ENCODE measurements at regions not wholly inside any gene's neighbourhood (a gene's known extent, or its start where the extent isn't known, plus 50 kb on each side); places are given as distances from the start of the nearest gene placed in this dataset.

DNA sequence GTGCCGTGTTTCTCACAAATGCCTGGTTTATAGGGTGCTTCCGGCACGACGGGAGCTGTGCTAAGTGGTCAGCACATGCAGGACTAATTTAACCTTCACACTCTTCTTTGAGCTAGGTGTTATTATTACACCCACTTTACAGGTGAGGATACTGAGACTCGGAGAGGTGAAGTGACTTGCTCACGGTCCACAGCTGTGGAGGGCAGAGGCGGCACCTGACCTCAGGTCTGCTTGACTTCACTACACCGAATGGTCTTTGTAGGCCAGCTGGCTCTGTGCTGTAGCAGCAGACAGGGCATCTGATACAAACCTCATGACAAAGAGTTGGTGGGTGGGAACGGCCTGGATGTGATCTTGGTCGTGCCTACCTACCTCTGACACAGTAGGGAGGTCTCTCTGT lies 102.0 kb upstream of the BOD1 start:
- DNase-seq (ENCODE audit: low read depth): no peak

DNA sequence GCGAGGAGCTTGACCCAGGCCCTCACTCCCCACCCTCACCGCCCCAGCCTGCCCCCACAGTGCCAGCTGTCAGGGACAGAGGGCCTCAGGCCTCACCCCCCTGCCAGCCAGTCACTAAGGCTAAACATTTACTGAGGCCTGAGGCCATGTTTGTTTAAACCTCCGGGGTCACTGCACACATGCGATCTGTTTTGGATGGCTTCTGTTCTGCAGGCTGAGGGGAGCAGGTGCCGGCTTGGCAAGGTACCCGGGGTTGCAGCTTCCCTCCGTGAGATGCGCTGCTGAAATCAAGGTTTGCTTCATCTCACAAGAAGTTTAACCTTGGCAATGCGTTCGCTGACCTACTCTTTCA lies 103.3 kb upstream of the BOD1 start:
- DNase-seq (ENCODE audit: low read depth): peak; percentile 62

DNA sequence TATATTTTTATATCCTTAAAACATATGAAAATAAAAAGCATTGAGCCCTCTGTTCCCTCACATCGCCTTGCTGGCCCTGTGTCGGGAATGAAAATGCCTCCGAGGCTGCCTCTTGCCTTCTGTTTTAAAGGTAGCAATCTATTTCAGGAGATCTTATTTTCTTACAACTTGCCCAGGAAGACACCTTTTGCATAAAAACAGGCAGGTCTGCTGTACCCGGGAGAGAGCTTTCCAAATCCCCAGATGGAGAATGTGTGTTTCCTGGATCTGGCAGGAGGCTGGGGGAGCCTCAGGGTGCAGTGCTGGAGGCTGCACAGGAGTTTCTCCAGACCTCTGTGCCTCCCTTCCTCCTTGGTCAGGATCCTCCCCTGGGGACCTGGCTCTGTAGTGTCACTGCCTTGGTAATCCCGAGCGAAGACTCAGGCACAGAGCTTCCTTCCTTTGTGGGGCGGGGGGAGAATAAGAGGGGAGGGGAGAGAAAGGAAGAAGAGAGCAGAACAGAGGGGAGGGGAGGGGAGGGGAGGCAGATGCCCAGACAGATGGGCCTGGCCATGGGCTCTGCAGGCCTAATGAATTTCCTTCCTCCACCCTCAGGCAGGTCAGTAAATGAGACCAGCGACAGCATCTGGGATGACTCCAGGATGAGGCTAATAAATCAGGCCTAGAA lies 104.0 kb upstream of the BOD1 start:
- DNase-seq (ENCODE audit: low read depth): no peak

DNA sequence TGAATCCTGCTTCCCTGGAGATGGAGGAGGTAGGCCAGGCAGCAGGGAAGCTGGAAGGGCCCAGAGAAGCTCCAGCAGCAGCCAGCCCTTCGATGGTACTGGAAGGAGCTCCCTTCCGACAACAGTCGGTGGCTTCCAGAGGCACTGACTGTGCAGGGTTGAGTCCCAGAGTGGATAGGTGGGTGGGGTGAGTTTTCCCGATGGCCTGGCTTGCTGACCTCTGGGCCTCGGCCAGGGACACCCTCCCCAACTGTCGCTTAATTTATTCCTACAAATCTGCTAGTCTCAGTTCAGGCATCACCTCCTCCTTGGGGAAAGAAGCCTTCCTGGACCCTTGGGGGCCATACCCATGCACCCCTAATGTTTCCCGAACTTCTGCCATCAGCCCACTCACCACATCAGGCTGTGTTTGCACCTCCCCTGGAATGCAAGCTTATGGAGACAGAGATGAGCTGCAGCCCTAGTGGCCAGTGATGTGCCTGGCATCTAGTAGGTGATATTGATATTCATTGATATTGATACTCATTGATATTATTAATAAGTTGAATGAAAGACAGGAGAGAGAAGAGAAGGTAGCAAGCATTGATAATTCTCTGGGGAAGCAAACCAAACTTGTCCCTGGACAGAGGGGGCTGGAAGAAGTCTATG lies 104.6 kb upstream of the BOD1 start:
- DNase-seq (ENCODE audit: low read depth): no peak

DNA sequence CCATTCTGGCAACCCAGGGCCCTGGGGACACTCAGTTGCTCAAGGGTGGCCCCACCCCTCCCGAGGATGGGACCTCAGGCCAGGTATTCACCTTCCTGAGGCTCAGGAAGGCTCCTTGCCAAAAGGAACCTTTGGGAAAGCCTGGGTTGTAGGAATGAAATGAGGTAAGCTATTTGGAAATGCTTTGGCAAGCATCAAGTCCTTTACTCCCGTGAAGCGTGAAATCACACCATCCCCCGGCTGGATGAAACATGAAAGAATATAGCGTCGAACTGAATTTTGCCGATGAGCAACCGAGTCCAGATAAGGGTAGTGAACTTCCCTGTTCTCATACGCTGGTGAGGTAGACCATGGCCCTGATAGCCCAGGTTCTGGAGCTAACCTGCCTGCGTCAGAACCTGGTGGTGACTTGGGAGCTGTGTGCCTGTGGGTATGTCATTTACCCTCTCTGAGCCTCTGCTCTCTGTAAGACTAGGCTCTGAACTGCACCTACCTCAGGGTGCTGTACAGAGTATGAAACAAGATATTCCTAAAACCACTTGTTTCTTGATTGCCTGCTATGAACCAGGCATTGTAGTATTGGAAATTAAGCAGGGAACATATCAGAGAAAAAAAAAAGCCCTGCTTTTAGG lies 105.3 kb upstream of the BOD1 start:
- DNase-seq (ENCODE audit: low read depth): no peak

DNA sequence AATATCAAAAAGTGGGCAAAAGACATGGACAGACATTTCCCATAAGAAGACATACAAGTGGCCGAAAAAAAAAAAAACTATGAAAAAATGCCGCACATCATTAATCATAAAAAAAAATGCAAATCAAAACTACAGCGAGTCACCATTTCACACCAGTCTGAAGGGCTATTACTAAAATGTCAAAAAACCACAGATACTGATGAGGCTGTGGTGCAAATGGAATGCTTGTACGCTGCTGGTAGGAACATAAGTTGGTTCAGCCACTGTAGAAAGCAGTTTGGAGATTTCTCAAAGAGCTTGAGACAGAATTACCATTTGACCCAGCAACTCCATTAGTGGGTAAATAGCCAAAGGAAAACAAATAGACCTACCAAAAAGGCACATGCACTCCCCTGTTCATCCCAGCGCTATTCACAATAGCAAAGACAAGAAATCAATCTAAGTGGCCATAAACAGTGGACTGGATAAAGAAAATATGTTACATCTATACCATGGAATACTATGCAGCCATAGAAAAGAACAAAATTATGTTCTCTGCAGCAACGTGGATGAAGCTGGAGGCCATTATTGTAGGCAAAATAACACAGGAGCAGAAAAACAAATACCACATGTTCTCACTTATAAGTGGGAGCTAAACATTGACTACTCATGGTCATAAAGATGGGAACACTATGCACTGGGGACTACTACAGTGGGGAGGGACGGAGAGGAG lies 110.6 kb upstream of the BOD1 start:
- no peak for DNase-seq (ENCODE audit: low read depth)

DNA sequence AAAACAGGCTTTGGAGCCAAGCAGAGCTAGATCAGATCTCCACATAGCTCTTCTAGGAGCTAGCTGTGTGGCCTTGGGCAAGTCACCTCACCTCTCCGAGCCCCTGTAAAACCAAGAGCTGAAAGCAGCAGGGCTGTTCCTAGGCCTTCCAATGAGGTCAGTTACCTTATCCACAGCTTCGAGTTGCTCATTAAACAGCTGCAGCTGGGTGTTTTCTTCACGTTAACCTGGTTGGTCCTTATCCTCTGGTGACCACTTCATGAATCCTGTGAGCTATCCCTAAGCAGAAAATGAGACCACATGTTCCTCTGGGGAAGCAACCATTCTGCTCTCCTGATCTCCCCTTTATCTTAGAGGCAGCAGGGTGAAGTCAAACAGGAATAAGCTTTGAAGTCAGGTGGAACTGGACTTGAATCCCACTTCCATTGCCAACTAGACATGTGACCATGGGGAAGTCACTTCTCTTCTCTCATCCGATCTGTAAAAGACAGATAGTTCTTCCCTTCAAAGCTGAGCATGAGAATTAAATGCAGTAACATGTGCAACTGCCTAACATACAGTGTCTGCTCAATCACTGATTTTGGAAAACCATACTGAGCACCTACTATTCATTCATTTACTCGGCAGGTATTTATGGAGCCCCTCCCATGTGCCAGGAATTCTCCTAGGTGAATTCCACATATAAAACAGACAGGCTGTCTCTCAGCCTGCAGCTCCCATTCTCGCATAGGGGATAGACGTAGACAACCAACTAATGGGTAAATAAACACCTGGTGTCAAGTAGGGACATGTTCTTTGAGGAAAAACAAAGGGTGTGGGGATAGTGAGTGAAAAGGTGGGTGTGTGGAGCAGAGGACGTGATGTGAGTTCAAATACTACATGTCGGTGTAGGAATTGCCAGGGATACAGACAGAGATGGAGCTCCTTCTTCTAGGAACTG lies 111.7 kb upstream of the BOD1 start:
- DNase-seq (ENCODE audit: low read depth): no peak

DNA sequence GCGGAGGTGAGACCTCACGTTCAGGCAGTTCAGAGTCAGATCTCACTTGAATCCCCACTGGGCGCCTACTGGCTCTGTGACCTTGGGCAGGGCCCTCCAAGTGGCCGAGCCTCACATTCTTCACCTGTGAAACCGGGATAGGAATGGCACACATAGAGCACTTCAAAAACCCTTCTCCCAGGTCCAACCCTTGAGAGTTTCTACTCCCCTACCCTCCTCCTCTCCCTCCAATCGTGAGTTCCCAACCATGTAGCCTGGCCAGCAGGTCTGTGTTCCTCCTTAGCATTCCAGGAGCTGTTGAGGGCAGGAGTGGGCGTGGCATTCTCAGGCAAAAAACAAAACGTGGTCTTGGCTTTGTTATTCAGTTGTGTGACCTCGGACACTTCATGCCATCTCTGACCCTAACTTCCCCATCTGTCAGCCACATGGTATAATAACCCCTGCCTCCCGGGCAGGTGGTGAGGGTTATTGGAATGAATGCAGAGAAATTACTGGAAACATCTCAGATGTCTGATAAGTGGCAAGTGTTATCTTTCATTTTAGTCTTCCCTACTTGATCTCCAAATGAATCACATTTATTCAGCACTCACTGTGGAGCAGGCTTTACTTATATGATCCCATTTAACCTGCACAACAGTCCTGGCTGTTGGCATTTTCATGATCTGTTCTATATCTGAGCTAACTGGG lies 112.8 kb upstream of the BOD1 start:
- DNase-seq (ENCODE audit: low read depth): peak; percentile 32

DNA sequence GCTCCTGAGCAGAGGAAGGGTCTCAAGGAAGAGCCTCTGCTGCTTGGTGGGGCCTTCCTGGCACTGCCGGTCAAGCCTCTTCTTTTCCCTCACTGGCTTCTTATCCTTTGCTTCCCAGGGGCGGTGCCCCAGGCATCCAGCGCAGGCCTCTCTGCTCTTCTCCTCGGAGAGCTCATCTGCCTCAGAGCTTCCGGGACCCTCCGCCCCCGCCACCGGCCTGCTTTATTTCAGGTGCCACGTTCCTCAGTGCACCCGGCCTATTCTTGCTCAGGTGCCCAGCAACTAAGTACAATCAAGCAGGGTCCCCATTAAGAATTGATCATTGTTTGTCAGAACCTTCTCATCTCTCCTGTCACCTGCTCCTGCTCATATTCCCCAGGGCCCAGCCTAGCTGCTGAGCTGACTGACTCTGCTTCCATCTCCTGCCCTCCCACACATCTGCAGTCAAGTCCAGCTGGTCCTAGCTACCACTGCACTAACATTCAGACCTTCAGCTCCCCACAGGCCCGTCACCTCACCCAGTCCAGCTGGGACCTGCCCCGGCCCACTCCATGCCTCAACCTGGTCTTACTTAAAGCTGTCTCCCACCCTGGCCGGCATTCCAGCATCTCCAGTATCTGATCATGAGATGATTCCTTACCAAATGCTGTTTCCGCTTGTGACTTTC lies 114.3 kb upstream of the BOD1 start:
- DNase-seq (ENCODE audit: low read depth): no peak

DNA sequence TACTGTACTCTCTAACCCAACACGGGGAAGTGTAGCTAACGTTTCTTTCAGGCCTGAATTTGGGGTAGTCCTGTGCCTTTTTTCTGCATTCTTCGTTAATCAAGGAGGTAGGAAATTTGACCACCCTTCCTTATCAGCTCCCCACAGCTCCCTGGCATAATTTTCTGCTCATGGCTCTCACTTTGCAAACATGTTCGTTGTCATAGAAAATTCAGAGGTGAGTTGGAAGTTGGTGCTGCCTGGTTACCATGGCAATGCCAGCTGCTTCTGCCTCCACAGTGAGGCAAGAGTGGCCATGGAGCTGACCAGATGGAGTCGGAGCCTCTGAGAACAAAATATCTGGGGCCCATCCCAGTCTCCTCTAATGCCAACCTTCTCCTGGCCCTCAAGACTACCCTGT lies 116.6 kb upstream of the BOD1 start:
- no peak for DNase-seq (ENCODE audit: low read depth)

DNA sequence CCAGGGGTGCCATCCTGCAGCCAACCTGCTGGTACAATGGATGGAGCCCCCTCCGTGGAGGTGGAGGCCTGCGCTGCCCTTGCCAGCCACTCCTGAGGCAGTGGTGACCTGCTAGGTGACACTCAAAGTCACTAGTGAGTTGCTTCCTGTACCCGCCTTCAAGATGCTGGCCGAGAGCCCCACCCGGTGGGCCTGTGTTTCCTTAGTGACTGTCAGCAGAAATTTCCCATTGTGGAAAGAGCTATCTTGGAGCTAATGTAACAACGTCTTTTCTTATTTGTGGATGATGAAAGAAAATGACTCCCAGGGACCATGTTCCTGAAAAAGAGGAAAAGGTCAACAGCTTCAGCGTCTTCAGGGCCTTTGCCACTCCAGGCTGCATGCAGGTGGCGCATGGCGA lies 117.0 kb upstream of the BOD1 start:
- no peak for DNase-seq (ENCODE audit: low read depth)

DNA sequence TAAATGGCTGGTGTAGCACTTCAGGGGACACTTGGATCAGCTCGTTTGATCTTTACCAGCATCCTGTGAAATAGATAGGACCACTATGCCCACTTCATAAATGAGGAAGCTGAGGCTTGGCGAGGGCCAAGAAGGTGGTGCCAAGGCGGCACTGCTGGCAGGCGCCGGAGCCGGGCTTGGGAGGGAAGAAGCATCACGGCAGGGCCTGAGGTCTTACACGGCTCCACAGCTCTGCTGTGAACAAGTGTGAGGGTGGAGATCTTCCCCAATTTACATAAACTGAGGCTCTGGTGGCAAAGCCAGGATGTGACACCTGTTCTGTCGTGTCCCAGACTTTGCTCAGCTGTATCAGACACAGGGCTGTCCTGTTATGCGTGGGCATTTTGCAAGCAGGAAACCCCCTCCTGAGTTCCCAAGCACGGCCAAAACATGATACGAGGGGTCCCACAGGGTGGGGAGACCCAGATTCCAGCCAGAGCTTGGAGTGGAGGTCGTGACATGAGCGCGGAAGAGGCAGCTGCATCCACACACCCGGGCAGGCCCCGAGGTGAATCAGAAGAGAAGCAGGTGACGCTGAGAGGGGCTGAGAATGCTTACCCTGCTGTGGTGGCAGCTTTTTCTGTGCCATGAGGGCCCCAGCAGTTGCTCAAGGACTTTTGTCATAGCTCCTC lies 117.5 kb upstream of the BOD1 start:
- peak; percentile 72 for DNase-seq (ENCODE audit: low read depth)

DNA sequence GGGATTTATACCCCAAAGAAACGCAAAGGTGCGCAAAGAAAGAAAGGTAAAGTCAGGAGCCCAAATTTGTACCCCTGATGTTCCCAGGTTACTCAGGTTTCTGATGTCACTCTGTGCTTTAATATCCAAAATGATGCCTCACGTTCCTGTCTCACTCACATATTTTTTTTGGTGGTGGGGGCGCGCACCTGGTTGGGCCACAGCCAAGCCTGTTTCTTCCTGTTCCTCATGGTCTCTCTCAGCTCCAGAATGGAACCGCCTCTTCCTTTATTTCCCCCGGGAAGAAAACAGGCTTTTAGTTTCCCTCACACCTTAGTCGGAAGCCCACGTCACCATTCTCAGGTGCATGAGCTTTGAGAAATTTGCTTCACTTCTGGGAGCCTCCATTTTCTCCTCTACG lies 118.3 kb upstream of the BOD1 start:
- DNase-seq (ENCODE audit: low read depth): no peak

DNA sequence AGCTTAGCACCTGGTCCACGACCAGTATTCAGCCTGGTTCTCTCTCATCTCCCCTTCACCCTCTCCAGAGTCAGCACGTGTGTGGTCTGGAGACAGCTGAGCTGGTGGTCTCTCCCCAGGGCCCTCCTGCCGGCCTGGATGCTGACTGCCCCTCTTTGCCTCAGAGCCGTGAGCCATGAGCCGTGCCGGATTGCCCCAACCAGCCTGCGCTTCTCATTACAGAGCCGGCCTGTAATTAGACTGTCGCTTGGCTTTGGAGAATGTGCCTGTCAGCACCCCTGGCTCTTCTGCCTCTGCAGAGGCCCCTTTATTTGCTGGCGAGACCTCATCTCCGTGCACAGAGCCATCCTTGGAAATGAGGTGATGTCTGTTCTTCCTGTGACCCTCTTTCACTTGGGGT lies 118.7 kb upstream of the BOD1 start:
- no peak for DNase-seq (ENCODE audit: low read depth)

DNA sequence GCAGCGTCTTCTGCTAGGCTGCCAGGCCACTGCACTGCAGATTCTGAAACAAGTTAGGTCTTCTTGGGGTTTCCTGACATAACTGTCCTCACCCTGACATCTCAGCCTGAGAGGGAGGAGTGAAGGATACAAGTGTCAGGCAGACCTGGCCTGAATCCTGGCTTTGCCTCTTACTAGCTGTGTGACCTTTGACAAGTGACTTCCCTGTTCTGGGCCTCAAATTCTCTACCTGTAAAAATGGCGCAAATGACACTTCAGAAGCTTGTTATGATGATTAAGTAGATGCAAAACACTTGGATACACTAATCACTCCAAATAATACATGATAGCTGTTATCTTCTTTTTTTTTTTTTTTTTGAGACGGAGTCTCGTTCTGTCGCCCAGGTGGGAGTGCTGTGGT lies 119.2 kb upstream of the BOD1 start:
- no peak for DNase-seq (ENCODE audit: low read depth)

DNA sequence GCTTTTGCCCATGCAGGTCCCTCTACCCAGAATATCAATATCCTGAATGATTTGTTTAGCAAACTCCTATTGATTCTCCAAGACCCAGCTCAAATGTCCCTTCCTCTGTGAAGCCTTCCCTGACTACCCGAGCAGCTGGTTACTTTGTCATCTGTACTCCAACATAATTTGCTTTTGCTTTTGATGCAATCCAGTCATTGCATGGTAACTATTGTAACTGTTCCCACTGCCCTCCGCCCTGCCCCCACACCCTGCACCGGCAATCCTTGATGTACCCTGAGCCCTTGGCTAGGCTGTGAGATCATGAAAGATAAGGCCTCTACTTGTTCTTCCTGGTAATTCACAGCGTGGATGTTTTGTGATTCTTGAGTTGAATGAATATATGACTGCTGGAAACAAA lies 119.9 kb upstream of the BOD1 start:
- no peak for DNase-seq (ENCODE audit: low read depth)

DNA sequence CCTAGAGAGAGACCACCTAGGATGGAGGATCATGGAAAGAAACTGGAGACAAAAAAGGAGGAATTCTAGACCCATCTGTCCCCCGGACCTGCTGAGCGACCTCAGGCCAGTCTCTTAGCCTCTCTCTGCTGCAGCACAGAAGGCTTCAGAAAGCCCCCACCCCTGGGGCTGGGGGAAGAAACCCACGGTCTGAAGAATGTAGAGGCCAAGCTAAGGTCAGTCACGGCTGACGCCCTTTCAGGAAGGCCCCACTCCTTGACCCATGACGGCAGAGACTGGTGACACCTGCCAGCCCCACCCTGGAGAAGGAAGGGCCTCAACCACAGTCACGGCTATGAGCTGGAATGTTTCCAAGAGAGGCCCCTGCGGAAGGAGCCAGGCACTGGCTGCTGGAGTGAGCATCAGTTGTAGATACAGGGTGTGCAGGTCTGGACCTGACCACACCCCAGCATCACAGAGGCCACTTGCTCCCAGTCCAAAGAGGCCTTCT lies 120.5 kb upstream of the BOD1 start:
- DNase-seq (ENCODE audit: low read depth): no peak

DNA sequence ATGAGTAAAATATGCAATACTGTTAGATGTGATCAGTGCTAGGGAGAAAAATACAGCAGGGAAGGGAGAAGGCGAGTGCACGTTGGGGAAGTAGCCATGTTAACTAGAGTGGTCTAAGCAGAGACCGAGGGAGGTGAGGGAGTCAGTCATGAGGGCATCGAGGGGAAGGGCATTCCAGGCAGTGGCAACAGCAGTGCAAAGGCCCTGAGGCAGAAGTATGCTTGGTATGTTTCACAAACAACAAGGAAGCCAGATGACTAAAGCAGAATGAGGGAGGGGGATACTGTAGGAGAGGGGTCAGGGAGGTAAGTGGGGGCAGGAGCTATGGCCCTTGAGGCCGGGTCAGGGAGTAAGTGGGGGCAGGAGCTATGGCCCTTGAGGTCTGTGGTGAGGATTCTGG lies 123.3 kb upstream of the BOD1 start:
- DNase-seq (ENCODE audit: low read depth): no peak

DNA sequence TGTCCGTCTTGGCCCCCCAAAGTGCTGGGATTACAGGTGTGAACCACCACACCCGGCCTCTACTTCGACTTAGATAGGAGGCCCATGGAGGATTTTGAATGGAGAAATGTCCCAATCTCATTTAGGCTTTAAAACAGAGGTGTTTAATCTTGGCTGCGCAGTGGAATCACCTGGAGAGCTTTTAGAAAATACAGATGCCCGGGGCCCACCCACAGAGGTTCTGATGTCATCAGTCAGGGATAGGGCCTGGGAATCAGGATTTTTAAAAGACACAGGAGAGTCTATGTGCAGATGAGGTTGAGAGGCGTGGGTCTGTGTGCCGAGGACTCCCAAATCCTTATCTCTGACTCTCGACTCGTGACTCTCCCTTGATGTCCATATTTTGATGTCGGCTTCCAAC lies 124.0 kb upstream of the BOD1 start:
- DNase-seq (ENCODE audit: low read depth): no peak

All from myocyte (in vitro differentiated cells).